Astrocyte (in vitro differentiated cells and primary cell): ENCODE measurements at regions not wholly inside any gene's neighbourhood (a gene's known extent, or its start where the extent isn't known, plus 50 kb on each side); places are given as distances from the start of the nearest gene placed in this dataset.

Experiments
- EZH2 ChIP-seq: IDR thresholded peaks from 2 replicates; pipeline ENCODE4 v1.6.1; 2012; ENCODE audit warnings: mild to moderate bottlenecking, low read length, inconsistent platforms; ENCODE audit not compliant: insufficient read depth
- TF ChIP-seq, protein P1 (sequence below): IDR thresholded peaks from 2 replicates; pipeline ENCODE4 v1.5.1; 2011; ENCODE audit warnings: low read depth, mild to moderate bottlenecking, inconsistent platforms, low read length, moderate library complexity; ENCODE audit not compliant: insufficient read depth

DNA sequence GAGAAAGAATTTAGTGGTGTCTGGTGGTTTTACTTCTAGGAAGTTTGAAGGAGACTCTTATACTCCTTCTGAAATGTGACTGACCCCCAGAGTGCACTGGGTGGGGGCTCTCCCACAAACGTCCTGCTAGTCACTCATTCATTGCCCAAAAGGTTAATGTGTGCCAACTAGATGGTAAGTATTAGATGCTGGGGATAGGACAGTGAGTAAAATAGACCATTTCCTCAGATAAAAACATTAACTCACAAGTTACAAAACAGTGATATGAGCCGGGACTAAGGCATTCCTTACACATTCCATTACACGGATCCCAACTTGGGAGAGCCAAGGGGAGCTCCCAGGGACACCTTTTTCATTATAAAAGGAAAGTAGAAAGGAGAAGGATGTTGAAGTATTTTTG, 185.1 kb downstream of the ATXN7L3B start:
- TF ChIP-seq EZH2, result no peak
- TF ChIP-seq, protein P1, sequence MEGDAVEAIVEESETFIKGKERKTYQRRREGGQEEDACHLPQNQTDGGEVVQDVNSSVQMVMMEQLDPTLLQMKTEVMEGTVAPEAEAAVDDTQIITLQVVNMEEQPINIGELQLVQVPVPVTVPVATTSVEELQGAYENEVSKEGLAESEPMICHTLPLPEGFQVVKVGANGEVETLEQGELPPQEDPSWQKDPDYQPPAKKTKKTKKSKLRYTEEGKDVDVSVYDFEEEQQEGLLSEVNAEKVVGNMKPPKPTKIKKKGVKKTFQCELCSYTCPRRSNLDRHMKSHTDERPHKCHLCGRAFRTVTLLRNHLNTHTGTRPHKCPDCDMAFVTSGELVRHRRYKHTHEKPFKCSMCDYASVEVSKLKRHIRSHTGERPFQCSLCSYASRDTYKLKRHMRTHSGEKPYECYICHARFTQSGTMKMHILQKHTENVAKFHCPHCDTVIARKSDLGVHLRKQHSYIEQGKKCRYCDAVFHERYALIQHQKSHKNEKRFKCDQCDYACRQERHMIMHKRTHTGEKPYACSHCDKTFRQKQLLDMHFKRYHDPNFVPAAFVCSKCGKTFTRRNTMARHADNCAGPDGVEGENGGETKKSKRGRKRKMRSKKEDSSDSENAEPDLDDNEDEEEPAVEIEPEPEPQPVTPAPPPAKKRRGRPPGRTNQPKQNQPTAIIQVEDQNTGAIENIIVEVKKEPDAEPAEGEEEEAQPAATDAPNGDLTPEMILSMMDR, result no peak
